Nephron progenitor cell (in vitro differentiated cells): ENCODE measurements at regions not wholly inside any gene's neighbourhood (a gene's known extent, or its start where the extent isn't known, plus 50 kb on each side); places are given as distances from the start of the nearest gene placed in this dataset.
"Not testable (repeated sequence)": the region's sequence is repeated elsewhere in the genome, so short reads cannot be mapped to it uniquely, and the experiment has no call there.

ENCODE experiments used
- DNase-seq: peaks from one replicate; pipeline ENCODE4 v3.0.0; 2021
- H3K27ac Mint-ChIP-seq: 2 replicates; pipeline ENCODE4 v1.8.0; 2021; ENCODE audit warnings: mild to moderate bottlenecking, moderate library complexity, mixed read lengths
- H3K27me3 Mint-ChIP-seq: 2 replicates; pipeline ENCODE4 v1.8.0; 2021; ENCODE audit warnings: mild to moderate bottlenecking, low read depth, mixed read lengths; ENCODE audit not compliant: poor library complexity
- H3K36me3 Mint-ChIP-seq: 2 replicates; pipeline ENCODE4 v1.8.0; 2021; ENCODE audit warnings: low read depth, mixed read lengths
- H3K4me1 Mint-ChIP-seq: 2 replicates; pipeline ENCODE4 v1.8.0; 2021; ENCODE audit warnings: mixed read lengths
- H3K4me3 Mint-ChIP-seq: 2 replicates; pipeline ENCODE4 v1.8.0; 2021; ENCODE audit warnings: mild to moderate bottlenecking, moderate library complexity, mixed read lengths
- H3K9me3 Mint-ChIP-seq: 2 replicates; pipeline ENCODE4 v1.8.0; 2021; ENCODE audit warnings: mild to moderate bottlenecking, moderate library complexity, mixed read lengths
- CTCF ChIP-seq: fragments of 200-600 bp; sonication (generic); IDR thresholded peaks from 2 replicates; pipeline ENCODE4 v1.5.0; 2021; ENCODE audit warnings: antibody characterized with exemption

GRCh38 chr6:26235302-26235670, 129.7 kb upstream of the BTN3A2 start:
- H3K9me3 Mint-ChIP-seq: peaks cover 4% of the 10 kb centered on the region
- H3K4me1 Mint-ChIP-seq: peaks cover 39% of the 10 kb centered on the region
- no peaks in the 10 kb centered on the region for H3K27me3 Mint-ChIP-seq
- no peak for TF ChIP-seq CTCF
- no peak for DNase-seq
- peaks cover 3% of the 10 kb centered on the region for H3K36me3 Mint-ChIP-seq
- peak overlapping the region; percentile 46 for H3K27ac Mint-ChIP-seq
- peak overlapping the region; percentile 93 for H3K4me3 Mint-ChIP-seq

- peaks cover 41% of the 10 kb centered on the region for H3K4me1 Mint-ChIP-seq
- H3K27ac Mint-ChIP-seq, H3K36me3 Mint-ChIP-seq, H3K27me3 Mint-ChIP-seq, DNase-seq, H3K4me3 Mint-ChIP-seq: not testable (repeated sequence)
- H3K9me3 Mint-ChIP-seq: peaks cover 20% of the 10 kb centered on the region
Measured at GRCh38 chr6:26239415-26239814, 125.6 kb upstream of the BTN3A2 start.

GRCh38 chr6:26240157-26241032, 124.6 kb upstream of the BTN3A2 start:
- H3K36me3 Mint-ChIP-seq: peaks cover 9% of the 10 kb centered on the region
- no peak for DNase-seq
- H3K27me3 Mint-ChIP-seq: no peaks in the 10 kb centered on the region
- H3K9me3 Mint-ChIP-seq: peaks cover 20% of the 10 kb centered on the region
- H3K4me3 Mint-ChIP-seq: peak overlapping the region; percentile 14
- no peak for TF ChIP-seq CTCF
- peak overlapping the region; percentile 51 for H3K27ac Mint-ChIP-seq
- H3K4me1 Mint-ChIP-seq: peaks cover 41% of the 10 kb centered on the region

GRCh38 chr6:26241033-26241895, 123.7 kb upstream of the BTN3A2 start:
- Mint-ChIP-seq H3K36me3 (peaks cover 9% of the 10 kb centered on the region), H3K4me1 (peaks cover 40% of the 10 kb centered on the region), H3K27me3 (no peaks in the 10 kb centered on the region), H3K27ac (no peak overlapping the region), H3K9me3 (peaks cover 21% of the 10 kb centered on the region), H3K4me3 (no peak overlapping the region)
- TF ChIP-seq CTCF: no peak
- no peak for DNase-seq

GRCh38 chr6:26243132-26243531, 121.9 kb upstream of the BTN3A2 start:
- H3K4me3 Mint-ChIP-seq: no peak overlapping the region
- H3K4me1 Mint-ChIP-seq: peaks cover 42% of the 10 kb centered on the region
- TF ChIP-seq CTCF: no peak
- no peaks in the 10 kb centered on the region for H3K27me3 Mint-ChIP-seq
- peaks cover 9% of the 10 kb centered on the region for H3K36me3 Mint-ChIP-seq
- no peak for DNase-seq
- no peak overlapping the region for H3K27ac Mint-ChIP-seq
- peaks cover 28% of the 10 kb centered on the region for H3K9me3 Mint-ChIP-seq

GRCh38 chr6:26243752-26244151, 121.2 kb upstream of the BTN3A2 start:
- peaks cover 9% of the 10 kb centered on the region for H3K36me3 Mint-ChIP-seq
- H3K27ac Mint-ChIP-seq: no peak overlapping the region
- no peak overlapping the region for H3K4me3 Mint-ChIP-seq
- no peak for DNase-seq
- peaks cover 47% of the 10 kb centered on the region for H3K4me1 Mint-ChIP-seq
- no peak for TF ChIP-seq CTCF
- no peaks in the 10 kb centered on the region for H3K27me3 Mint-ChIP-seq
- H3K9me3 Mint-ChIP-seq: peaks cover 28% of the 10 kb centered on the region
